SK-N-SH treated with all-trans-retinoic acid at 6 μM for 48 hours (cell line): ENCODE measurements at regions not wholly inside any gene's neighbourhood (a gene's known extent, or its start where the extent isn't known, plus 50 kb on each side); places are given as distances from the start of the nearest gene placed in this dataset.

Source experiments
- ATAC-seq: fragments of 200-7000 bp; cut with Tn5 transposase; 3 replicates; pipeline ENCODE4 v1.9.1; 2020; ENCODE audit warnings: mild to moderate bottlenecking, moderate library complexity
- ARNTL ChIP-seq: fragments of 450-650 bp; formaldehyde crosslinking; IDR thresholded peaks from 2 replicates; pipeline ENCODE4 v1.5.0; 2020; ENCODE audit warnings: low read depth, mild to moderate bottlenecking, moderate library complexity, borderline replicate concordance
- BACH2 ChIP-seq: fragments of 250-450 bp; sonication (Bioruptor Pico); IDR thresholded peaks from 2 replicates; pipeline ENCODE4 v1.9.0; 2021; ENCODE audit warnings: mild to moderate bottlenecking, borderline replicate concordance
- CSDC2 ChIP-seq: fragments of 250-450 bp; sonication (Bioruptor Pico); IDR thresholded peaks from 2 replicates; pipeline ENCODE4 v1.5.0; 2020; ENCODE audit warnings: mild to moderate bottlenecking, moderate library complexity
- ESRRG ChIP-seq: fragments of 250-450 bp; sonication (Bioruptor Pico); IDR thresholded peaks from 2 replicates; pipeline ENCODE4 v1.6.1; 2021; ENCODE audit warnings: mild to moderate bottlenecking
- GLIS3 ChIP-seq: fragments of 250-450 bp; sonication (Bioruptor Pico); IDR thresholded peaks from 2 replicates; pipeline ENCODE4 v1.5.0; 2020; ENCODE audit warnings: mild to moderate bottlenecking, moderate library complexity
- ISL1 ChIP-seq: fragments of 250-450 bp; sonication (Bioruptor Pico); IDR thresholded peaks from 2 replicates; pipeline ENCODE4 v2.1.2; 2022; ENCODE audit warnings: mild to moderate bottlenecking, moderate library complexity
- OSR1 ChIP-seq: fragments of 250-450 bp; sonication (Bioruptor Pico); IDR thresholded peaks from 2 replicates; pipeline ENCODE4 v1.8.0; 2022; ENCODE audit warnings: moderate library complexity, mild to moderate bottlenecking, inconsistent platforms
- PPARA ChIP-seq: fragments of 250-450 bp; sonication (Bioruptor Pico); IDR thresholded peaks from 2 replicates; pipeline ENCODE4 v1.5.0; 2020; ENCODE audit warnings: mild to moderate bottlenecking, borderline replicate concordance
- RARB ChIP-seq: fragments of 250-450 bp; sonication (Bioruptor Pico); IDR thresholded peaks from 2 replicates; pipeline ENCODE4 v1.8.0; 2021; ENCODE audit warnings: mild to moderate bottlenecking, moderate library complexity
- SNAI2 ChIP-seq: fragments of 250-450 bp; sonication (Bioruptor Pico); IDR thresholded peaks from 2 replicates; pipeline ENCODE4 v1.5.0; 2020; ENCODE audit warnings: mild to moderate bottlenecking, moderate library complexity
- TCF4 ChIP-seq: fragments of 250-450 bp; sonication (Bioruptor Pico); IDR thresholded peaks from 2 replicates; pipeline ENCODE4 v1.8.0; 2021; ENCODE audit warnings: mild to moderate bottlenecking, moderate library complexity, borderline replicate concordance
- TOX ChIP-seq: fragments of 250-450 bp; sonication (Bioruptor Pico); IDR thresholded peaks from 2 replicates; pipeline ENCODE4 v1.8.0; 2021; ENCODE audit warnings: mild to moderate bottlenecking, moderate library complexity, borderline replicate concordance
- ZC3H10 ChIP-seq: fragments of 250-450 bp; sonication (Bioruptor Pico); IDR thresholded peaks from 2 replicates; pipeline ENCODE4 v1.5.1; 2021; ENCODE audit warnings: mild to moderate bottlenecking, moderate library complexity
- ZFP3 ChIP-seq: fragments of 250-450 bp; sonication (Bioruptor Pico); IDR thresholded peaks from 2 replicates; pipeline ENCODE4 v1.5.0; 2020; ENCODE audit warnings: mild to moderate bottlenecking, moderate library complexity
- ZFP30 ChIP-seq: fragments of 450-650 bp; formaldehyde crosslinking; IDR thresholded peaks from 2 replicates; pipeline ENCODE4 v1.5.0; 2022; ENCODE audit warnings: mild to moderate bottlenecking, moderate library complexity
- ZNF70 ChIP-seq: fragments of 450-650 bp; formaldehyde crosslinking; IDR thresholded peaks from 2 replicates; pipeline ENCODE4 v1.5.0; 2020; ENCODE audit warnings: mild to moderate bottlenecking, moderate library complexity
- ZNF8 ChIP-seq: fragments of 450-650 bp; formaldehyde crosslinking; IDR thresholded peaks from 2 replicates; pipeline ENCODE4 v1.5.0; 2020; ENCODE audit warnings: mild to moderate bottlenecking, moderate library complexity
- TF ChIP-seq, protein P1 (sequence below): fragments of 250-450 bp; sonication (Bioruptor Pico); IDR thresholded peaks from 2 replicates; pipeline ENCODE4 v1.8.0; 2021; ENCODE audit warnings: low read depth, mild to moderate bottlenecking, moderate library complexity, borderline replicate concordance
- TF ChIP-seq, protein P2 (sequence below): fragments of 250-450 bp; sonication (Bioruptor Pico); IDR thresholded peaks from 2 replicates; pipeline ENCODE4 v1.5.0; 2020; ENCODE audit warnings: mild to moderate bottlenecking, moderate library complexity
- TF ChIP-seq, protein P3 (sequence below): fragments of 250-450 bp; sonication (Bioruptor Pico); IDR thresholded peaks from 2 replicates; pipeline ENCODE4 v1.8.0; 2020; ENCODE audit warnings: mild to moderate bottlenecking, moderate library complexity, borderline replicate concordance
- TF ChIP-seq, protein P4 (sequence below): fragments of 250-450 bp; sonication (Bioruptor Pico); IDR thresholded peaks from 2 replicates; pipeline ENCODE4 v1.5.1; 2020; ENCODE audit warnings: low read depth, mild to moderate bottlenecking, moderate library complexity

DNA sequence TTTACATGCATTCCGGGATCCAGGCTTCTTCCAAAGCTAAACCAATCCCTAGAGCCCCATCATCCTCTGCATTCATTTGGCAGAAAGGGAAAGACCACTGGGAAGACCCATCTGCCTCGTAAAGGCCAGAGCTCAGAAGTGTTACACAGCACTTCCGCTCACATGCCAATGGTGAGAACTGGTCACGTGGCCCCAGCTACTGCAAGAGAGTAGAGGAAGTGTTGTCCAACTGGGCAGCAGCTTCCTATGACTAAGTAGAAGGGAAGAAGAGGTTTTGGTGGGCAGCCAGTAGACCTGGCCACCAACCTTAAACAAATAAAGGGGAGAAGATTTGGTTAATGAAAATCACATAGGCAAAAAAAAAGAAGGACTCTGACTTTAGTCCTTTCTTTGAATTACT is 74.4 kb upstream of the PPP2R3A start:
- no peak for TF ChIP-seq TCF4 (CRISPR knock-in tag)
- TF ChIP-seq BACH2, result no peak
- TF ChIP-seq, protein P1, sequence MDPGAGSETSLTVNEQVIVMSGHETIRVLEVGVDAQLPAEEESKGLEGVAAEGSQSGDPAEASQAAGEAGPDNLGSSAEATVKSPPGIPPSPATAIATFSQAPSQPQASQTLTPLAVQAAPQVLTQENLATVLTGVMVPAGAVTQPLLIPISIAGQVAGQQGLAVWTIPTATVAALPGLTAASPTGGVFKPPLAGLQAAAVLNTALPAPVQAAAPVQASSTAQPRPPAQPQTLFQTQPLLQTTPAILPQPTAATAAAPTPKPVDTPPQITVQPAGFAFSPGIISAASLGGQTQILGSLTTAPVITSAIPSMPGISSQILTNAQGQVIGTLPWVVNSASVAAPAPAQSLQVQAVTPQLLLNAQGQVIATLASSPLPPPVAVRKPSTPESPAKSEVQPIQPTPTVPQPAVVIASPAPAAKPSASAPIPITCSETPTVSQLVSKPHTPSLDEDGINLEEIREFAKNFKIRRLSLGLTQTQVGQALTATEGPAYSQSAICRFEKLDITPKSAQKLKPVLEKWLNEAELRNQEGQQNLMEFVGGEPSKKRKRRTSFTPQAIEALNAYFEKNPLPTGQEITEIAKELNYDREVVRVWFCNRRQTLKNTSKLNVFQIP, result no peak
- TF ChIP-seq PPARA (CRISPR knock-in tag), result no peak
- TF ChIP-seq ESRRG, result no peak
- TF ChIP-seq CSDC2 (CRISPR knock-in tag), result no peak
- TF ChIP-seq ZNF8 (CRISPR knock-in tag), result no peak
- no peak for TF ChIP-seq ZFP3 (CRISPR knock-in tag)
- no peak for TF ChIP-seq ARNTL (CRISPR knock-in tag)
- TF ChIP-seq, protein P2, sequence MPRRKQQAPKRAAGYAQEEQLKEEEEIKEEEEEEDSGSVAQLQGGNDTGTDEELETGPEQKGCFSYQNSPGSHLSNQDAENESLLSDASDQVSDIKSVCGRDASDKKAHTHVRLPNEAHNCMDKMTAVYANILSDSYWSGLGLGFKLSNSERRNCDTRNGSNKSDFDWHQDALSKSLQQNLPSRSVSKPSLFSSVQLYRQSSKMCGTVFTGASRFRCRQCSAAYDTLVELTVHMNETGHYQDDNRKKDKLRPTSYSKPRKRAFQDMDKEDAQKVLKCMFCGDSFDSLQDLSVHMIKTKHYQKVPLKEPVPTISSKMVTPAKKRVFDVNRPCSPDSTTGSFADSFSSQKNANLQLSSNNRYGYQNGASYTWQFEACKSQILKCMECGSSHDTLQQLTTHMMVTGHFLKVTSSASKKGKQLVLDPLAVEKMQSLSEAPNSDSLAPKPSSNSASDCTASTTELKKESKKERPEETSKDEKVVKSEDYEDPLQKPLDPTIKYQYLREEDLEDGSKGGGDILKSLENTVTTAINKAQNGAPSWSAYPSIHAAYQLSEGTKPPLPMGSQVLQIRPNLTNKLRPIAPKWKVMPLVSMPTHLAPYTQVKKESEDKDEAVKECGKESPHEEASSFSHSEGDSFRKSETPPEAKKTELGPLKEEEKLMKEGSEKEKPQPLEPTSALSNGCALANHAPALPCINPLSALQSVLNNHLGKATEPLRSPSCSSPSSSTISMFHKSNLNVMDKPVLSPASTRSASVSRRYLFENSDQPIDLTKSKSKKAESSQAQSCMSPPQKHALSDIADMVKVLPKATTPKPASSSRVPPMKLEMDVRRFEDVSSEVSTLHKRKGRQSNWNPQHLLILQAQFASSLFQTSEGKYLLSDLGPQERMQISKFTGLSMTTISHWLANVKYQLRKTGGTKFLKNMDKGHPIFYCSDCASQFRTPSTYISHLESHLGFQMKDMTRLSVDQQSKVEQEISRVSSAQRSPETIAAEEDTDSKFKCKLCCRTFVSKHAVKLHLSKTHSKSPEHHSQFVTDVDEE (CRISPR knock-in tag), result no peak
- no peak for TF ChIP-seq RARB (CRISPR knock-in tag)
- no peak for TF ChIP-seq ZNF70 (CRISPR knock-in tag)
- TF ChIP-seq, protein P3, sequence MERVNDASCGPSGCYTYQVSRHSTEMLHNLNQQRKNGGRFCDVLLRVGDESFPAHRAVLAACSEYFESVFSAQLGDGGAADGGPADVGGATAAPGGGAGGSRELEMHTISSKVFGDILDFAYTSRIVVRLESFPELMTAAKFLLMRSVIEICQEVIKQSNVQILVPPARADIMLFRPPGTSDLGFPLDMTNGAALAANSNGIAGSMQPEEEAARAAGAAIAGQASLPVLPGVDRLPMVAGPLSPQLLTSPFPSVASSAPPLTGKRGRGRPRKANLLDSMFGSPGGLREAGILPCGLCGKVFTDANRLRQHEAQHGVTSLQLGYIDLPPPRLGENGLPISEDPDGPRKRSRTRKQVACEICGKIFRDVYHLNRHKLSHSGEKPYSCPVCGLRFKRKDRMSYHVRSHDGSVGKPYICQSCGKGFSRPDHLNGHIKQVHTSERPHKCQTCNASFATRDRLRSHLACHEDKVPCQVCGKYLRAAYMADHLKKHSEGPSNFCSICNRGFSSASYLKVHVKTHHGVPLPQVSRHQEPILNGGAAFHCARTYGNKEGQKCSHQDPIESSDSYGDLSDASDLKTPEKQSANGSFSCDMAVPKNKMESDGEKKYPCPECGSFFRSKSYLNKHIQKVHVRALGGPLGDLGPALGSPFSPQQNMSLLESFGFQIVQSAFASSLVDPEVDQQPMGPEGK, result no peak
- no peak for TF ChIP-seq SNAI2
- no peak for TF ChIP-seq GLIS3
- no peak for ATAC-seq

DNA sequence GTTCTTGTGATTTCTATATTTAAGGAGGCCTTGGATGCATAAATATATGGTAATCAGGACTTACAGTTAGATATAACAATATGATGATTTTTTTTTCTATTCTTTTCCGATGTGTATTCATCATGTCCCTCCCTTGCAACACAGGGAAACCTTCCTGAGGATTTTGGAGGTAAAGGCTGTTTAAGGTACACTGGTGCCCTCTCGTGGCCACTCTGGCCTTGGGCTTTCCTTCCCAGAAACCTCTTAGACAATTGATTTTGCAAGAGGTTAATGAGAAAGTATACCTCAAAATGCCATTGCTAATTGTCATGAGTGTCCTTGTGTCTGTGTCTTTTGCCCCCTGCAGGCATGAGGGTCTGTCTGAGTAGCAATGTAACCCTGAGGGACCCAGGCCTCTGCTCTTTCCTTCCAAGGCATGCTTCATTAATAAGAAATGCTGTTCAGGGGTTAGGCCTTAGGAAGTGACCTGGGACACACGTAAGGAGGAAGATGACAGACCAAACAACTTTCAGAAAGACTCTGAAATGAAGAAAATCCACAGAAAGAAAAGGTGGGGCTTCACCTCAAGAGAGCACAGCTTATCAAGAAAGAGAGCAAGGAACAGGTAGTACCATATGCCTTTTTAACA is 70.3 kb upstream of the PPP2R3A start:
- peak; percentile 90 for ATAC-seq
- TF ChIP-seq ISL1 (CRISPR knock-in tag), result no peak

DNA sequence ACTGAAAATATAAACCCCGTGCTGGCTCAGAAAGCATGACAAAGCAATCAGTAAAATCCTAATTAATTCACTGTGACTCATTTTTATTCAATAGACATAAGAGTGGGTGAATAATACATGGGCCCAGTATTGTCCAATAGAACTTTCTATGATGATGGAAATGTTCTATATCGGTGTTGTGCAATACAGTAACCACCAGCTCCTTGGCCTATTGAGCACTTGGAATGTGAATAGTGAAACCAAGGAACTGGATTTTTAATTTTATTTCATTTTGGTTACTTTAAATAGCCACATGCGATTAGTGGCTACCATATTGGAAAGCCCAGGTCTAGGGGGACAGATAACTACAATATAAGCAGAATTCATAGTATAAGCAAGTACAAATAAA is 69.8 kb upstream of the PPP2R3A start:
- ATAC-seq, result no peak
- TF ChIP-seq ZNF8 (CRISPR knock-in tag) (no peak), OSR1 (no peak), ZFP30 (CRISPR knock-in tag) (no peak), BACH2 (no peak)

DNA sequence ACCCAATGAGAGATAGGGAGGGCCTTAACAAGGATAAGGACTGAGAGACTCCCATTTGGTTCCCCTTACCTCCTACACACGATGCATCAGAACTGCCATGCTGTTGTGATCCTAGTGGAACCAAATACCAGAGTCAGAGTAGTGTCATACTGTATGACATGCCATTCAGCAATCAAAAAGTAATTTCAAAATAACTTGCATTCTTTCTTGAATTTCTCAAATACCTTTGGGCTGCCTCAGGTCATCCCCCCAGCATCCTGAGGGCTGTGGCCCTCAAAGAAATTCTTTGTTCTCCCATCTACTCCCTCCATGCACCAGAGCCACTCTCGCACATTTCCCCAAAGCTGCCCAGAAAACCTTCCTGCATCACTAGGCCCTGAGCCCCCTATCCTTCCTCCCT is 68.9 kb upstream of the PPP2R3A start:
- peak; percentile 53; the same call in 2 of the 3 replicates for ATAC-seq
- TF ChIP-seq CSDC2 (CRISPR knock-in tag) (no peak), TOX (no peak), GLIS3 (no peak), ARNTL (CRISPR knock-in tag) (no peak), RARB (CRISPR knock-in tag) (no peak), ZC3H10 (no peak), OSR1 (no peak), ISL1 (CRISPR knock-in tag) (no peak)
- TF ChIP-seq, protein P4, sequence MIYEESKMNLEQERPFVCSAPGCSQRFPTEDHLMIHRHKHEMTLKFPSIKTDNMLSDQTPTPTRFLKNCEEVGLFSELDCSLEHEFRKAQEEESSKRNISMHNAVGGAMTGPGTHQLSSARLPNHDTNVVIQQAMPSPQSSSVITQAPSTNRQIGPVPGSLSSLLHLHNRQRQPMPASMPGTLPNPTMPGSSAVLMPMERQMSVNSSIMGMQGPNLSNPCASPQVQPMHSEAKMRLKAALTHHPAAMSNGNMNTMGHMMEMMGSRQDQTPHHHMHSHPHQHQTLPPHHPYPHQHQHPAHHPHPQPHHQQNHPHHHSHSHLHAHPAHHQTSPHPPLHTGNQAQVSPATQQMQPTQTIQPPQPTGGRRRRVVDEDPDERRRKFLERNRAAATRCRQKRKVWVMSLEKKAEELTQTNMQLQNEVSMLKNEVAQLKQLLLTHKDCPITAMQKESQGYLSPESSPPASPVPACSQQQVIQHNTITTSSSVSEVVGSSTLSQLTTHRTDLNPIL (CRISPR knock-in tag), result no peak
- TF ChIP-seq, protein P3, result no peak
- TF ChIP-seq, protein P2 (CRISPR knock-in tag), result no peak
- TF ChIP-seq, protein P1, result no peak
